ENCODE measurements at regions not wholly inside any gene's neighbourhood (a gene's known extent, or its start where the extent isn't known, plus 50 kb on each side); places are given as distances from the start of the nearest gene placed in this dataset.

DNA sequence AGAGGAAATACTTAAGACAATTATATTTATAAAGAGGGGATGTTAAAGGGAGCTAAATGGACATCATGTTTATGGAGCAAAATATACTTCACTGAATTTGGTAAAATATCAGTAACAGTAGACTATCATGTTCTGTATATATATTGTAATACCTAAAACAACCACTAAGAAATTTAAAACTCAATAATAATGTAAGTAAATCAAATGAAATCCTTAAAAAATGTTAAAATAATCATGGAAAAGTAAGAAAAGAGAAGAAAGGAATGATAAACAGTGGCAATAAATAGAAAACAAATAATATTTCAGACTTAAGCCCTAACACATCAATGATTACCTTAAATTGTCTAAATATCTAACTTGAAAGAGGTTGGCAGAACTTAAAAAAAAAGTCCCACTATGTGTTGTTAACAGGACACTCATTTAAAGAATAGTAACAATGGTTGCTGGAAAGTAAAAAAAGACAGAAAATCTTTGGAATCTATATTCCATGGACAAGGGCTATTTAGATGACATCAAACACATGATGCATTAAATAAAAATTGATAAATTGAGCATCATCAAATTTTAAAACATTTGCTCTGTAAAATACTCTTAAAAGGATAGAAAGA lies 842.2 kb upstream of the MAP3K7 start:
- no peak overlapping the region for H3K27ac ChIP-seq (ENCODE audit: low read depth, low read length, poor library complexity, severe bottlenecking)
- no peak for DNase-seq (ENCODE audit: low spot score)
- H3K4me3 ChIP-seq (ENCODE audit: low read depth, low read length, poor library complexity, severe bottlenecking) = no peak overlapping the region
- H3K36me3 ChIP-seq (ENCODE audit: insufficient read depth, low read length, poor library complexity, severe bottlenecking) = no peaks in the 10 kb centered on the region
- no peaks in the 10 kb centered on the region for H3K9me3 ChIP-seq (ENCODE audit: low read depth, low read length, poor library complexity, severe bottlenecking)
- ChIA-PET CTCF (no interaction called here), POLR2A (ENCODE audit: low non-redundant PET) (no interaction called here)
- no peak for TF ChIP-seq EZH2 (IDR thresholded peaks at IDR 0.05; ENCODE audit: borderline replicate concordance, low read depth, low read length, poor library complexity, severe bottlenecking)
- TF ChIP-seq, protein P1, sequence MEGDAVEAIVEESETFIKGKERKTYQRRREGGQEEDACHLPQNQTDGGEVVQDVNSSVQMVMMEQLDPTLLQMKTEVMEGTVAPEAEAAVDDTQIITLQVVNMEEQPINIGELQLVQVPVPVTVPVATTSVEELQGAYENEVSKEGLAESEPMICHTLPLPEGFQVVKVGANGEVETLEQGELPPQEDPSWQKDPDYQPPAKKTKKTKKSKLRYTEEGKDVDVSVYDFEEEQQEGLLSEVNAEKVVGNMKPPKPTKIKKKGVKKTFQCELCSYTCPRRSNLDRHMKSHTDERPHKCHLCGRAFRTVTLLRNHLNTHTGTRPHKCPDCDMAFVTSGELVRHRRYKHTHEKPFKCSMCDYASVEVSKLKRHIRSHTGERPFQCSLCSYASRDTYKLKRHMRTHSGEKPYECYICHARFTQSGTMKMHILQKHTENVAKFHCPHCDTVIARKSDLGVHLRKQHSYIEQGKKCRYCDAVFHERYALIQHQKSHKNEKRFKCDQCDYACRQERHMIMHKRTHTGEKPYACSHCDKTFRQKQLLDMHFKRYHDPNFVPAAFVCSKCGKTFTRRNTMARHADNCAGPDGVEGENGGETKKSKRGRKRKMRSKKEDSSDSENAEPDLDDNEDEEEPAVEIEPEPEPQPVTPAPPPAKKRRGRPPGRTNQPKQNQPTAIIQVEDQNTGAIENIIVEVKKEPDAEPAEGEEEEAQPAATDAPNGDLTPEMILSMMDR (conservative IDR thresholded peaks at IDR 0.05; ENCODE audit: low read depth, low read length) = peak; percentile 39; the same call in 1 of the 2 replicates
- intact Hi-C loops (cut with micrococcal nuclease; ENCODE audit: unreplicated experiment) = no loop called here
- H3K4me1 ChIP-seq (ENCODE audit: insufficient read depth, low read length, poor library complexity, severe bottlenecking) = no peaks in the 10 kb centered on the region
- BruUV-seq (replicated peaks) = no TSS peak
- H3K27me3 ChIP-seq (replicated peaks; ENCODE audit: insufficient read depth, low read depth, low read length, poor library complexity) = no peaks in the 10 kb centered on the region

DNA sequence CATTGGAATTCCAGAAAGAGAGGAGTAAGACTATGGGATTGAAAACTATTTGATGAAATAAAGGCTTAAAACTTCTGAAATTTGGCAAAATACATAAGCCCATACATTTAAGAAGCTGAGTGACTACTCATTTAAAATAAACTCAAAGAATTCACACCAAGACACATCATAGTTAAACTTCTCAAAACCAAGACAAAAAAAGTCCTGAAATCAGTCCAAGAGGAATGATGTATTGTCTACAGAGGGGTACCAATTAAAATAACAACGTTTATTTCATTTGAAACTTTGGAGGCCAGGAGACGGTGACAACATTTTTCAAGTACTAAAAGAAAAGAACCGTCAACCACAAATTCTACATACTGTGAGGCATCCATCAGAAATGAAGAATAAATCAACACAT lies 841.4 kb upstream of the MAP3K7 start:
- Histone ChIP-seq H3K9me3 (ENCODE audit: low read depth, low read length, poor library complexity, severe bottlenecking) (no peaks in the 10 kb centered on the region), H3K27me3 (replicated peaks; ENCODE audit: insufficient read depth, low read depth, low read length, poor library complexity) (no peaks in the 10 kb centered on the region), H3K27ac (ENCODE audit: low read depth, low read length, poor library complexity, severe bottlenecking) (no peak overlapping the region), H3K4me3 (ENCODE audit: low read depth, low read length, poor library complexity, severe bottlenecking) (no peak overlapping the region), H3K36me3 (ENCODE audit: insufficient read depth, low read length, poor library complexity, severe bottlenecking) (no peaks in the 10 kb centered on the region), H3K4me1 (ENCODE audit: insufficient read depth, low read length, poor library complexity, severe bottlenecking) (no peaks in the 10 kb centered on the region)
- ChIA-PET CTCF (no interaction called here), POLR2A (ENCODE audit: low non-redundant PET) (no interaction called here)
- intact Hi-C loops (cut with micrococcal nuclease; ENCODE audit: unreplicated experiment) = no loop called here
- no TSS peak for BruUV-seq (replicated peaks)
- no peak for TF ChIP-seq EZH2 (IDR thresholded peaks at IDR 0.05; ENCODE audit: borderline replicate concordance, low read depth, low read length, poor library complexity, severe bottlenecking)
- TF ChIP-seq, protein P1 (conservative IDR thresholded peaks at IDR 0.05; ENCODE audit: low read depth, low read length) = no peak
- no peak for DNase-seq (ENCODE audit: low spot score)

DNA sequence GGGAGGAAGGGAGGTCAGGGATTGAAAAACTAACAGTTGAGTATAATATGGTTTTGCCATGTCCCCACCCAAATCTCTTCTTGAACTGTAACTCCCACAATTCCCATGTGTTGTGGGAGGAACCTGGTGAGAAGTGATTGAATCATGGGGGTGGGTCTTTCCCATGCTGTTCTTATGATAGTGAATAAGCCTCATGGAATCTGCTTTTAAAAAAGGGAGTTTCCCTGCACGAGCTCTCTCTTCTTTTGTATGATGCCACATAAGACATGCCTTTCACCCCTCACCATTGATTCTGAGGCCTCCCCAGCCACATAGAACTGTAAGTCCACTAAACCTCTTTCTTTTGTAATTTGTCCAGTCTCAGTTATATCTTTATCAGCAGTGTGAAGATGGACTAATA lies 833.4 kb upstream of the MAP3K7 start:
- H3K9me3 ChIP-seq (ENCODE audit: low read depth, low read length, poor library complexity, severe bottlenecking) = no peaks in the 10 kb centered on the region
- intact Hi-C loops (cut with micrococcal nuclease; ENCODE audit: unreplicated experiment) = no loop called here
- POLR2A ChIA-PET (ENCODE audit: low non-redundant PET) = no interaction called here

More for the DNA sequence above, 833.4 kb upstream of the MAP3K7 start:
- Histone ChIP-seq H3K4me1 (ENCODE audit: insufficient read depth, low read length, poor library complexity, severe bottlenecking) (no peaks in the 10 kb centered on the region), H3K27ac (ENCODE audit: low read depth, low read length, poor library complexity, severe bottlenecking) (no peak overlapping the region), H3K36me3 (ENCODE audit: insufficient read depth, low read length, poor library complexity, severe bottlenecking) (no peaks in the 10 kb centered on the region), H3K4me3 (ENCODE audit: low read depth, low read length, poor library complexity, severe bottlenecking) (no peak overlapping the region), H3K27me3 (replicated peaks; ENCODE audit: insufficient read depth, low read depth, low read length, poor library complexity) (no peaks in the 10 kb centered on the region)
- BruUV-seq (replicated peaks) = no TSS peak
- CTCF ChIA-PET = no interaction called here
- no peak for DNase-seq (ENCODE audit: low spot score)
- TF ChIP-seq, protein P1 (conservative IDR thresholded peaks at IDR 0.05; ENCODE audit: low read depth, low read length) = no peak
- no peak for TF ChIP-seq EZH2 (IDR thresholded peaks at IDR 0.05; ENCODE audit: borderline replicate concordance, low read depth, low read length, poor library complexity, severe bottlenecking)

Measured in A673 (cell line).